ENCODE measurements at regions not wholly inside any gene's neighbourhood (a gene's known extent, or its start where the extent isn't known, plus 50 kb on each side); places are given as distances from the start of the nearest gene placed in this dataset.

DNA sequence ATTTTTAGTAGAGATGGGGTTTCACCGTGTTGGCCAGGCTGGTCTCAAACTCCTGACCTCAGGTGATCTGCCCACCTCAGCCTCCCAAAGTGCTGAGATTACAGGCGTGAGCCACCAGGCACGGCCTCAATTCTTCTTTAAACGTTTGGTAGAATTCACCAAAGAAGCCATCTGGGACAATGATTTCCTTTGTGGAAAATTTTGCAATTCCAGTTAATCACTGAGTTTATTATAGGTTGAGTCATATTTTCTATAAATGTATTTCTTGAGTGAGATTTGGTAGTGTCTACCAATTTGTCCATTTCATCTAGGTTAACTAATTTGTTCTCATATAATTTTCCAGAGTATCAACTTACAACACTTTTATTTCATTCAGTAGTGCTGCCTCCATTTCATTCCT lies 683.9 kb upstream of the TMEM132C start:
- Histone ChIP-seq H3K4me3 (ENCODE audit: control insufficient read depth in 1 of 7, extremely low read depth in 1 of 7, insufficient read depth in 4 of 7, low read depth in 2 of 7, low read length in 6 of 7) (no peak overlapping the region), H3K4me1 (ENCODE audit: control extremely low read depth in 1 of 4, control insufficient read depth in 4 of 4, insufficient read depth in 4 of 4, low read length in 3 of 4) (no peaks in the 10 kb centered on the region), H3K36me3 (ENCODE audit: control insufficient read depth in 4 of 4, insufficient read depth in 4 of 4, low read length in 3 of 4) (no peaks in the 10 kb centered on the region), H3K9me3 (ENCODE audit: control extremely low read depth in 1 of 5, control insufficient read depth in 4 of 5, insufficient read depth in 2 of 5, low read depth in 1 of 5, low read length in 4 of 5) (peaks cover 0 to 2% (median 0%) of the 10 kb centered on the region in 5 experiments), H3K27me3 (replicated peaks in 2 of 5; ENCODE audit: control insufficient read depth in 4 of 5, insufficient read depth in 5 of 5, low read length in 4 of 5) (no peaks in the 10 kb centered on the region), H3K27ac (ENCODE audit: insufficient read depth in 1 of 2, low read depth in 1 of 2, low read length in 2 of 2, poor library complexity in 1 of 2, severe bottlenecking in 2 of 2) (no peak overlapping the region)
- ChIA-PET POLR2A (interaction anchor here (0.8 kb wide), 1 partner anchor 9 kb away, joined by 3 read pairs; no protein-coding TSS in a partner anchor), CTCF (no interaction called here)
- WGBS (ENCODE audit: insufficient coverage): 100% methylated on average over 1 of the region's 4 CpGs
- DNase-seq: no peak

DNA sequence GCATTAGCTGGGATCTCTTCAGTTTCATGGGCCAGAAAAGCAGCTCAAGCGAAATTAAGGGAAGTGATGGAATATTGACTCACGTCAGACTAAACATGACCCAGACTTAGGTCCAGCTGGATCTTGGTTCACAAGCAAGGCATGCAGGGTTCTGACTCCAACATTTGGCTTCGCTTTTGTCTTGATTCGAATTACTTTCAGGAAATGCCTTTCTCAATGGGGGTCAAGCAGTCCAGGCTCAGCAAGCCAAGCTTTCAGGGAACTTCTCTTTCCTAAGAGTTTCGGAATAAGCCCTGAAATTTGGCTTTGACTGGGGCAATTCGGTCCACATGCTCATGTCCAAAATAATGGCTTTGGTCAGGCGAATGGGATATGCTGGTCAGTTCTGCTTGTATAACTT lies 678.7 kb upstream of the TMEM132C start:
- DNase-seq: no peak
- no peaks in the 10 kb centered on the region for H3K36me3 ChIP-seq (ENCODE audit: control insufficient read depth in 4 of 4, insufficient read depth in 4 of 4, low read length in 3 of 4)
- peaks cover 0 to 3% (median 0%) of the 10 kb centered on the region in 5 experiments for H3K27me3 ChIP-seq (replicated peaks in 2 of 5; ENCODE audit: control insufficient read depth in 4 of 5, insufficient read depth in 5 of 5, low read length in 4 of 5)
- no peaks in the 10 kb centered on the region for H3K4me1 ChIP-seq (ENCODE audit: control extremely low read depth in 1 of 4, control insufficient read depth in 4 of 4, insufficient read depth in 4 of 4, low read length in 3 of 4)
- no peak overlapping the region for H3K27ac ChIP-seq (ENCODE audit: insufficient read depth in 1 of 2, low read depth in 1 of 2, low read length in 2 of 2, poor library complexity in 1 of 2, severe bottlenecking in 2 of 2)
- H3K4me3 ChIP-seq (ENCODE audit: control insufficient read depth in 1 of 7, extremely low read depth in 1 of 7, insufficient read depth in 4 of 7, low read depth in 2 of 7, low read length in 6 of 7): no peak overlapping the region
- 86% methylated on average over 7 of the region's 7 CpGs for WGBS (ENCODE audit: insufficient coverage)
- POLR2A ChIA-PET: no interaction called here
- CTCF ChIA-PET: interaction anchor here (0.9 kb wide), 1 partner anchor 16 kb away, joined by 3 read pairs; no protein-coding TSS in a partner anchor
- peaks cover 0 to 2% (median 0%) of the 10 kb centered on the region in 5 experiments for H3K9me3 ChIP-seq (ENCODE audit: control extremely low read depth in 1 of 5, control insufficient read depth in 4 of 5, insufficient read depth in 2 of 5, low read depth in 1 of 5, low read length in 4 of 5)

DNA sequence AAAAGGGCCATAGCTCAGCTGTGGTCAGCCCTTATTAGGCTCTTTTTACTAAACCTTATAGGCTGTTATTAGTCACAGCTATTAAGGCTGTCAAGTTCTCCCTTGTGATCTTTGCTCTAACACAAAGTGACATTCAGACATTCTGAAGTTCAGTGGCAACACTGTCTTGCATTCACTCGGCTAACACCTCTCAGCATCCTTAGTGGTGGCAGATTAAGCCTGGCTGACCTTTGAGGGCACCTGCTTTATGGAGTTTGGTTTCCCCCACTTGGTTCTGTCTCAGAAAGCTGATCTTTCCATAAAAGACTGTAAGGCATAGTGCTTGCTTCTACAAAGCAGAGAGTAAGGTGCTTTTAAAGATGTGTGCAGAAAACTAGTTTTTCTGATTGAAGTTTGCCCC lies 677.4 kb upstream of the TMEM132C start:
- peaks cover 0 to 3% (median 0%) of the 10 kb centered on the region in 5 experiments for H3K27me3 ChIP-seq (replicated peaks in 2 of 5; ENCODE audit: control insufficient read depth in 4 of 5, insufficient read depth in 5 of 5, low read length in 4 of 5)
- POLR2A ChIA-PET: no interaction called here

DNA sequence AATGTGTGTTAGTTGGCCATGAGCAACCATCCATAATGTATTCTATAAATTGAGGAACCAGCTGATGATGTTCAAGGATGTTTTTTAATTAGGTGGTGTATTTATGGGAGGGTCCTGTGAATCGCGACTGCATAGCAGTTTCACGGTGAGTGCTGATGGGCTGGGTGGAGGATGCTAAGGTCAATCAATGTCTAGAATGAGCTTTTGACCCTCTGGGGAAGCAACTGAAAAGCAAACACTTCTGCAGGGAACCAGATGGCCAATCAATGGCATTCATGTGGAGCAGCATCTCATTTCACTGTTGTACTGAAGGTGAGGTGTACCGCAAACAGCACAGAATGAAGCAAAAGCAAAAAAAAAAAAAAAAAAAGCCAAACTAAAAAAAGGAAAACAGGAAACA lies 676.1 kb upstream of the TMEM132C start:
- H3K4me1 ChIP-seq (ENCODE audit: control extremely low read depth in 1 of 4, control insufficient read depth in 4 of 4, insufficient read depth in 4 of 4, low read length in 3 of 4): no peaks in the 10 kb centered on the region
- 79% methylated on average over 2 of the region's 4 CpGs for WGBS (ENCODE audit: insufficient coverage)
- no peaks in the 10 kb centered on the region for H3K36me3 ChIP-seq (ENCODE audit: control insufficient read depth in 4 of 4, insufficient read depth in 4 of 4, low read length in 3 of 4)
- peaks cover 0 to 2% (median 0%) of the 10 kb centered on the region in 5 experiments for H3K9me3 ChIP-seq (ENCODE audit: control extremely low read depth in 1 of 5, control insufficient read depth in 4 of 5, insufficient read depth in 2 of 5, low read depth in 1 of 5, low read length in 4 of 5)
- H3K27ac ChIP-seq (ENCODE audit: insufficient read depth in 1 of 2, low read depth in 1 of 2, low read length in 2 of 2, poor library complexity in 1 of 2, severe bottlenecking in 2 of 2): no peak overlapping the region
- peaks cover 0 to 3% (median 0%) of the 10 kb centered on the region in 5 experiments for H3K27me3 ChIP-seq (replicated peaks in 2 of 5; ENCODE audit: control insufficient read depth in 4 of 5, insufficient read depth in 5 of 5, low read length in 4 of 5)
- no peak overlapping the region for H3K4me3 ChIP-seq (ENCODE audit: control insufficient read depth in 1 of 7, extremely low read depth in 1 of 7, insufficient read depth in 4 of 7, low read depth in 2 of 7, low read length in 6 of 7)
- no peak for DNase-seq
- CTCF ChIA-PET: no interaction called here
- POLR2A ChIA-PET: no interaction called here

More for the DNA sequence above, 677.4 kb upstream of the TMEM132C start:
- H3K9me3 ChIP-seq (ENCODE audit: control extremely low read depth in 1 of 5, control insufficient read depth in 4 of 5, insufficient read depth in 2 of 5, low read depth in 1 of 5, low read length in 4 of 5): peaks cover 0 to 2% (median 0%) of the 10 kb centered on the region in 5 experiments
- H3K36me3 ChIP-seq (ENCODE audit: control insufficient read depth in 4 of 4, insufficient read depth in 4 of 4, low read length in 3 of 4): no peaks in the 10 kb centered on the region
- WGBS (ENCODE audit: insufficient coverage): 100% methylated on average over 1 of the region's 1 CpG
- no peak overlapping the region for H3K27ac ChIP-seq (ENCODE audit: insufficient read depth in 1 of 2, low read depth in 1 of 2, low read length in 2 of 2, poor library complexity in 1 of 2, severe bottlenecking in 2 of 2)
- H3K4me3 ChIP-seq (ENCODE audit: control insufficient read depth in 1 of 7, extremely low read depth in 1 of 7, insufficient read depth in 4 of 7, low read depth in 2 of 7, low read length in 6 of 7): no peak overlapping the region
- CTCF ChIA-PET: no interaction called here
- no peaks in the 10 kb centered on the region for H3K4me1 ChIP-seq (ENCODE audit: control extremely low read depth in 1 of 4, control insufficient read depth in 4 of 4, insufficient read depth in 4 of 4, low read length in 3 of 4)
- no peak for DNase-seq

DNA sequence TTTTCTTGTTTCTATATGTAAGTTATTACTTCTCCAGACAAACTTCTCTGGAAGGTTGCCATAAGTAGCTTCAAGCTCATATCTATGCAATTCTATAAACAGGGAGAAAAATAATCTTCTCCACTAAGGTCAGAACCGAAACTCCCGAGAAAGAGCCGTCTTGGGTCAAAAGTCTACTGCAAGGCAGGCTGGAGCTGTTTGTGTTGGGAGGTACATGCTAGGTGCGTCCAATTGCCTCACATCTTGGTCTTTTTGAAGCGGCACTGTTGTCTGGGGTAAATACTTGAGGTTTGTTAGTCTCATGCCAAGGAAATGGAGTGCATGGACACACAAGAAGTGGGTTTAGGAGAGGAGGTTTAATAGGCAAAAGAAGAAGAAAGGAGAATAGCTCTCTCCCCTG lies 674.7 kb upstream of the TMEM132C start:
- CTCF ChIA-PET: interaction anchor here (0.7 to 0.9 kb wide), 2 partner anchors 15 to 84 kb away, joined by 3 read pairs; no protein-coding TSS in a partner anchor
- H3K36me3 ChIP-seq (ENCODE audit: control insufficient read depth in 4 of 4, insufficient read depth in 4 of 4, low read length in 3 of 4): no peaks in the 10 kb centered on the region
- WGBS (ENCODE audit: insufficient coverage): 64% methylated on average over 4 of the region's 5 CpGs
- POLR2A ChIA-PET: no interaction called here
- no peaks in the 10 kb centered on the region for H3K9me3 ChIP-seq (ENCODE audit: control extremely low read depth in 1 of 5, control insufficient read depth in 4 of 5, insufficient read depth in 2 of 5, low read depth in 1 of 5, low read length in 4 of 5)
- no peak for DNase-seq
- no peak overlapping the region for H3K4me3 ChIP-seq (ENCODE audit: control insufficient read depth in 1 of 7, extremely low read depth in 1 of 7, insufficient read depth in 4 of 7, low read depth in 2 of 7, low read length in 6 of 7)
- H3K27me3 ChIP-seq (replicated peaks in 2 of 5; ENCODE audit: control insufficient read depth in 4 of 5, insufficient read depth in 5 of 5, low read length in 4 of 5): peaks cover 0 to 3% (median 0%) of the 10 kb centered on the region in 5 experiments
- H3K27ac ChIP-seq (ENCODE audit: insufficient read depth in 1 of 2, low read depth in 1 of 2, low read length in 2 of 2, poor library complexity in 1 of 2, severe bottlenecking in 2 of 2): no peak overlapping the region
- H3K4me1 ChIP-seq (ENCODE audit: control extremely low read depth in 1 of 4, control insufficient read depth in 4 of 4, insufficient read depth in 4 of 4, low read length in 3 of 4): no peaks in the 10 kb centered on the region

DNA sequence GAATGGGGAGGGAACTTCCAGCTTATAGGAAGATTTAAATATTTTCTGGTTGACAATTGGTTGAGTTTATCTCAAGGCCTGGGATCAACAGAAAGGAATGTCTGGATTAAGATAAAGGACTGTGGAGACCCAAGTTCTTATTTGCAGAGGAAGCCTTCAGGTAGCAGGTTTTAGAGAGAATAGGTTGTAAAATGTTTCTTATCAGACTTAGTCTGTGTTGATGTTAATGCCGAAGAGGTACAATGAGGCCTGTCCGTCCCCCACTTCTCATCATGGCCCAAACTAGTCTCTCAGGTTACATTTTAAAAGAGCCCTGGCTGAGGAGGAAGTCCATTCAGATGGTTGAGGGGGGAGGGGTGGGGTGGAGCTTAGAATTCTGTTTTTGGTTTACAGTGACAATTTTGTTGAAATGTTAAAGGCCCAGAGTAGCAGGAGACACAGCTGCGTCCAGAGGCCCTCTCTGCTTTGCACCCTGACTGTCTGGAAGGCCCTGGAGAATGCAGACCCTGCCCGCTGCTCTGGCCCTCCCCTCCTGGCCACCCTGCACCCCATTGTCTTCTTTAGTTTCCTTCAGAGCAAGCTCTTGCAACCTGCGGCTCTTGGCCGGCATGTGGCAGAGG lies 672.5 kb upstream of the TMEM132C start:
- ChIA-PET POLR2A (no interaction called here), CTCF (interaction anchor here (0.6 kb wide), 1 partner anchor 228 kb away, joined by 3 read pairs; no protein-coding TSS in a partner anchor)
- H3K9me3 ChIP-seq (ENCODE audit: control extremely low read depth in 1 of 5, control insufficient read depth in 4 of 5, insufficient read depth in 2 of 5, low read depth in 1 of 5, low read length in 4 of 5): no peaks in the 10 kb centered on the region
- DNase-seq: no peak
- H3K27ac ChIP-seq (ENCODE audit: insufficient read depth in 1 of 2, low read depth in 1 of 2, low read length in 2 of 2, poor library complexity in 1 of 2, severe bottlenecking in 2 of 2): no peak overlapping the region
- H3K4me3 ChIP-seq (ENCODE audit: control insufficient read depth in 1 of 7, extremely low read depth in 1 of 7, insufficient read depth in 4 of 7, low read depth in 2 of 7, low read length in 6 of 7): no peak overlapping the region
- H3K27me3 ChIP-seq (replicated peaks in 2 of 5; ENCODE audit: control insufficient read depth in 4 of 5, insufficient read depth in 5 of 5, low read length in 4 of 5): peaks cover 0 to 3% (median 0%) of the 10 kb centered on the region in 5 experiments
- WGBS (ENCODE audit: insufficient coverage): 84% methylated on average over 2 of the region's 6 CpGs
- no peaks in the 10 kb centered on the region for H3K4me1 ChIP-seq (ENCODE audit: control extremely low read depth in 1 of 4, control insufficient read depth in 4 of 4, insufficient read depth in 4 of 4, low read length in 3 of 4)
- no peaks in the 10 kb centered on the region for H3K36me3 ChIP-seq (ENCODE audit: control insufficient read depth in 4 of 4, insufficient read depth in 4 of 4, low read length in 3 of 4)

DNA sequence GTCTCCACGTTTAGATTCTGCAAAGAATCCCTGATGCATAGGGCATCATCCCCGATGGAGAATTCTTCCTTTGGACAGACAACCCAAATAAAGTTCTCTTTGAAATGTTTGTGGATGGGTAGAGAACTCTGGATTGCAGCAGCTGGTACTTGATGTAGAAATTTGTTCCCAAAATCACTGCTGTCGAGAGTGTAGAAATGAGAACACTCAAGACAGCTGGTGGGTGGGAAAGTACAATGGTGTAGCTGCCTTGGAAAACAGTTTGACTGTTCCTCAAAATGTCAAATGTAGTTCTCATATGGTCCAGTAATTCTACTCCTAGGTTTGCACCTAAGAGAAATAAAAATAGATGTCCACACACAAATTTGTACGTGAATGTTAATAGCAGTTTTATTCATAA lies 671.5 kb upstream of the TMEM132C start:
- H3K27ac ChIP-seq (ENCODE audit: insufficient read depth in 1 of 2, low read depth in 1 of 2, low read length in 2 of 2, poor library complexity in 1 of 2, severe bottlenecking in 2 of 2): no peak overlapping the region
- 92% methylated on average over 3 of the region's 4 CpGs for WGBS (ENCODE audit: insufficient coverage)

More for the DNA sequence above, 671.5 kb upstream of the TMEM132C start:
- POLR2A ChIA-PET: no interaction called here
- no peak overlapping the region for H3K4me3 ChIP-seq (ENCODE audit: control insufficient read depth in 1 of 7, extremely low read depth in 1 of 7, insufficient read depth in 4 of 7, low read depth in 2 of 7, low read length in 6 of 7)
- H3K4me1 ChIP-seq (ENCODE audit: control extremely low read depth in 1 of 4, control insufficient read depth in 4 of 4, insufficient read depth in 4 of 4, low read length in 3 of 4): no peaks in the 10 kb centered on the region
- H3K36me3 ChIP-seq (ENCODE audit: control insufficient read depth in 4 of 4, insufficient read depth in 4 of 4, low read length in 3 of 4): no peaks in the 10 kb centered on the region
- CTCF ChIA-PET: no interaction called here
- peaks cover 0 to 3% (median 0%) of the 10 kb centered on the region in 5 experiments for H3K27me3 ChIP-seq (replicated peaks in 2 of 5; ENCODE audit: control insufficient read depth in 4 of 5, insufficient read depth in 5 of 5, low read length in 4 of 5)
- no peaks in the 10 kb centered on the region for H3K9me3 ChIP-seq (ENCODE audit: control extremely low read depth in 1 of 5, control insufficient read depth in 4 of 5, insufficient read depth in 2 of 5, low read depth in 1 of 5, low read length in 4 of 5)
- DNase-seq: no peak

Data from common myeloid progenitor, CD34-positive (primary cell).